Fibroblast of mammary gland (primary cell): ENCODE measurements at regions not wholly inside any gene's neighbourhood (a gene's known extent, or its start where the extent isn't known, plus 50 kb on each side); places are given as distances from the start of the nearest gene placed in this dataset.

Experiments used
- DNase-seq: peaks from one replicate; pipeline ENCODE4 v3.0.0-alpha.2; 2010; ENCODE audit warnings: low read depth
- H3K4me3 ChIP-seq: 2 replicates; pipeline ENCODE4 v1.5.1; 2011; ENCODE audit warnings: low read depth, mild to moderate bottlenecking, low read length, moderate library complexity; ENCODE audit not compliant: control insufficient read depth
- TF ChIP-seq, protein P1 (sequence below): conservative IDR thresholded peaks from 2 replicates; pipeline ENCODE4 v1.5.1; 2011; ENCODE audit warnings: low read depth, low read length, inconsistent platforms; ENCODE audit not compliant: control insufficient read depth, insufficient read depth

DNA sequence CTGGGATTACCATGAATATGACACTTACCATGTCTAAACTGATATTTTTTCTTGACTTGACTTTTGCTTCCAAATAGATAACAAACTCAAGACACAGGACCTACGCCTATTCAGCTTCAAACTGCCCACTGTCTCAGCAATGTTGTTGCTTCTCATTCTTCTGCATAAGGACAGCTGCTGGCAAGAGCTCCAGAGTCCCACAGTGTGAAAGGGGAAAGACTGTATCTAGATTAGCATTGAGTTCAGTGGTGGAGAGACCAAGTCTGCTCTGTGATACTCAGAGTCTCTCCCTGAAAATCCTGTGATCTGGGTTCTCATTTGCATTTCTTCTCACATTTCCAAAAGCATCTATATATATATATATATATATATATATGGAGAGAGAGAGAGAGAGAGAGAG, 247.9 kb upstream of the NT5C1B start:
- no peak for DNase-seq
- TF ChIP-seq, protein P1, sequence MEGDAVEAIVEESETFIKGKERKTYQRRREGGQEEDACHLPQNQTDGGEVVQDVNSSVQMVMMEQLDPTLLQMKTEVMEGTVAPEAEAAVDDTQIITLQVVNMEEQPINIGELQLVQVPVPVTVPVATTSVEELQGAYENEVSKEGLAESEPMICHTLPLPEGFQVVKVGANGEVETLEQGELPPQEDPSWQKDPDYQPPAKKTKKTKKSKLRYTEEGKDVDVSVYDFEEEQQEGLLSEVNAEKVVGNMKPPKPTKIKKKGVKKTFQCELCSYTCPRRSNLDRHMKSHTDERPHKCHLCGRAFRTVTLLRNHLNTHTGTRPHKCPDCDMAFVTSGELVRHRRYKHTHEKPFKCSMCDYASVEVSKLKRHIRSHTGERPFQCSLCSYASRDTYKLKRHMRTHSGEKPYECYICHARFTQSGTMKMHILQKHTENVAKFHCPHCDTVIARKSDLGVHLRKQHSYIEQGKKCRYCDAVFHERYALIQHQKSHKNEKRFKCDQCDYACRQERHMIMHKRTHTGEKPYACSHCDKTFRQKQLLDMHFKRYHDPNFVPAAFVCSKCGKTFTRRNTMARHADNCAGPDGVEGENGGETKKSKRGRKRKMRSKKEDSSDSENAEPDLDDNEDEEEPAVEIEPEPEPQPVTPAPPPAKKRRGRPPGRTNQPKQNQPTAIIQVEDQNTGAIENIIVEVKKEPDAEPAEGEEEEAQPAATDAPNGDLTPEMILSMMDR = no peak
- H3K4me3 ChIP-seq = no peak overlapping the region

DNA sequence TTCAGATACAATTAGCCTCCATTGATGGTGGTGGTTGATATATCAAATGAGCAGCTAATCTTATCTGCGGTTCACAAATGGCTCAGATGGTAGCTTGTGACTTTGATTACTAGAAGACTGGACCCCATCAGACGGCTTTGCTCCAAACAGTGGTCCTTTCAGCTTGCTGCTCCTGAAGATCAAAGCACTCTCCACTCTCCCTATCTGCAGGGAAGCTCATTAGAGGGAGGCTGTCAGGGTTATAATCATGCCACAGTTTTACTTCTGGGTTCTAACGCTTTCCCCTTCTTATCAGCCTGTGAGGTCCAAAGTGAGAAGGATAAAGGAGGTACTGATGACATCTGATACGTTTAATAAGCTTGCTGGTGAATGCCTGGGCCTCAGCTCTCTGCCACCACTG, 247.1 kb upstream of the NT5C1B start:
- DNase-seq = no peak
- no peak overlapping the region for H3K4me3 ChIP-seq
- TF ChIP-seq, protein P1 = no peak

DNA sequence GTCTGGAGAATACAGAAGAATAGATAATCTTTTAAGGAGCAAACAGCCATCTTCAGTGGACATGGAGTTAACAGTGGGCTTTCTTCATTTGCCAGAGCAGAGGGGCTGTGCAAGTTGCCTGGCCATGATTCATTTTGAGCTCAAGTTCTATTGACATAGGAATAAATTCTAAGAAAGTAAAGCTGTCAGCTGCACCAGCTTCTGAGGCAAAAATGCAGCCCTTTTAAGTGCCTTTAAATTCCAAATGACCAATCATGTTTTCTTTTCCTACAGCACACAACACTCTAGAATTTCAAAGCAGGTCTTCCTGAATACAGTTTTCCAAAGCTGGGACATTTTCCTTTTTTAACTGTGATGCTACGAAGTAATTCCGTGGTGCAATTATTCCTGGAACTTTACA, 246.4 kb upstream of the NT5C1B start:
- TF ChIP-seq, protein P1 = no peak
- no peak for DNase-seq
- H3K4me3 ChIP-seq = no peak overlapping the region

DNA sequence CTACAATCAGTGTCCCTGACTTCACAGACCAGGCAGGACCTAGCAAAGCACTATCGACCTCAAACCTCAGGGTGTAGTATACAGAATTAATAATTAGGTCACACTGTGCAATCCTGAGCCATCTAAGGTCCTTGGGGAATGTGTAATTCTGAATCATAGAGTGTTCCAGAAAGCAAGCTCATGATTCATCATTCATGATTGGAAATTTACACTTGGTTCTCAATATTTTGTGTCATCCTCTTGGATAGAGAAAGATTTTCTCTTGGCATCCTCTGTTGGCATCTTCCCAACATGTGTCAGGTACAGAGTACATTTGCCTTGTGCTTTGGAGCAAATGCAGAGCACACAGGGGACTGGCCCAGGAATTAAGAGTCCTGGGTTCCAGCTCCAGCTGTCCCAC, 245.0 kb upstream of the NT5C1B start:
- no peak overlapping the region for H3K4me3 ChIP-seq
- TF ChIP-seq, protein P1 = no peak
- peak; percentile 98 for DNase-seq

DNA sequence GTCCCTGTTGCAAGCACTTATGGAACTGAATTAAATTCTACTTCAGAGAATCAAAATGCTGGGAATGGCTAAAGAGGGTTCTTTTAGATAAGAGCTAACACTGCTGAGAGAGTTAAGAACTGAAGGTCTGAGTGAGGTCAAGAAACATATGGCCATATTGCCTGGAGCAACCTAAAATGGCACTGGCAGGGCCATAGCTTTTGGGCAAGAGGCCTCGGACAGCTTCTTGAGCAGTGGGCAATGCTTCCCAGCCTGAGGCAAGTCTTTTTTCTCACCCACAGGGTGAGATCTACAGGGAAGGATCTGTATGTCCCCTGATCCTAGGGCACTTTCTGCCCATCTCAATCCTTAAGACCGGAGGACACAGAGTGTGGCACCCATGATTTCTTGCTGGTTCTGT, 244.6 kb upstream of the NT5C1B start:
- DNase-seq = no peak
- TF ChIP-seq, protein P1 = no peak
- no peak overlapping the region for H3K4me3 ChIP-seq

DNA sequence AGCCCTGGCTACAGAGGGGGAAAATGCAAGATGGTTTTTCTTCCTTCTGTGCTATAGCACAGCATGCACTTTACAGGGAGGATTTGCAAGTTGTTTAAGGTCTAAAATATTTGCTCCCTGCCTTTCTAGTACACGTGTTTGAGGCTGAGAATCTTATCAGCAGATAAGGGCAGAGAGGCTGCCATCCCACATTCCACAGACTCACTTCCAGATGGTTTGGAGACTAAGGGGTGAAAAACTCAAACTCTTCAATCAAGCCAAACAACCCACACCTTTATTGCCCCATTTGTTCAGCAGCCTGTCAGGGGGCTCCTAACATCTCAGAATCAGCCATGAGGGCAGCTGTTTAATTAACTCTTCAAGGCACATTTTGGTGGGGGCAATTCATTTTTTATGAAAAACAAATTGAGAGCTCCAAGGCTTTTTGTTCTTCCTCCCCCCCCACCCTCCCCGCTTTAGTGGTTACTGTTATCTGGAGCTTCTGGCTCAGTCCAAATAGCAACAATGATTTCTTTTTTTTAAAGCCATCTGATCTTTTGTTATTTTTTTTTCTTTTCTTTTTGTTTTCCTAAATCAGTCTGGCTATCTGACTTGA, 242.6 kb upstream of the NT5C1B start:
- no peak overlapping the region for H3K4me3 ChIP-seq
- DNase-seq = no peak
- TF ChIP-seq, protein P1 = no peak

DNA sequence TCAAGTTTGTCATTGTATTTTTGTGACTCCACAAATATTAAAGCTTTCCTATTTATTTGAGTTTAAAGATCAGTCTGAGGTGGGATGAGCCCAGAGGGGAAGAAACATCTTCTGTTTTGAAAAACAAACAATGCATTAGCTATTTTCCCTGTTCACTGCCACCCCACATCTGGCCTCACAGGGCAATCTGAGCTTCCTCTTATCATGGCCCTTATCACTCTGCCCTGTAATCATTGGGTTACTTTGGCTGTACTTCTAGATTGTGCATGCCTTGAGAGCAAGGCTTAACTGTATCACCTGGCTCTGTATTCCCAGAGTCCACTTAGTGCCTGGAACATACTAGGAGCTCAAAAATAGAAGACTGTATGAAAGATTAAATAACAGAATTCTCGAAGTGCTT, 241.6 kb upstream of the NT5C1B start:
- DNase-seq = no peak
- no peak overlapping the region for H3K4me3 ChIP-seq
- TF ChIP-seq, protein P1 = no peak
